ENCODE measurements at regions not wholly inside any gene's neighbourhood (a gene's known extent, or its start where the extent isn't known, plus 50 kb on each side); places are given as distances from the start of the nearest gene placed in this dataset.

- intact Hi-C loops (cut with micrococcal nuclease), result no loop called here
Measured at GRCh38 chr5:74476819-74477453, 163.6 kb downstream of the ENC1 start.

GRCh38 chr5:74476046-74476818, 164.3 kb downstream of the ENC1 start:
- Mint-ChIP-seq H3K27ac (no peak overlapping the region), H3K36me3 (ENCODE audit: low read depth) (no peaks in the 10 kb centered on the region), H3K9me3 (no peaks in the 10 kb centered on the region), H3K27me3 (peaks cover 5% of the 10 kb centered on the region), H3K4me1 (peaks cover 2% of the 10 kb centered on the region), H3K4me3 (no peak overlapping the region)
- ChIA-PET CTCF (no interaction called here), POLR2A (no interaction called here)
- intact Hi-C loops (cut with micrococcal nuclease), result no loop called here
- DNase-seq (no peak), ATAC-seq (ENCODE audit: low read depth) (no peak)
- no peak for TF ChIP-seq CTCF (IDR thresholded peaks at IDR 0.05)

More at GRCh38 chr5:74476819-74477453, 163.6 kb downstream of the ENC1 start:
- CTCF ChIA-PET, result no interaction called here
- Mint-ChIP-seq H3K4me3 (no peak overlapping the region), H3K27me3 (peaks cover 5% of the 10 kb centered on the region), H3K36me3 (ENCODE audit: low read depth) (no peaks in the 10 kb centered on the region), H3K9me3 (no peaks in the 10 kb centered on the region), H3K27ac (no peak overlapping the region), H3K4me1 (peaks cover 4% of the 10 kb centered on the region)
- ATAC-seq (ENCODE audit: low read depth) (no peak), DNase-seq (no peak)
- POLR2A ChIA-PET, result no interaction called here
- no peak for TF ChIP-seq CTCF (IDR thresholded peaks at IDR 0.05)

- ChIA-PET CTCF (no interaction called here), POLR2A (interaction anchor here (0.7 kb wide), 1 partner anchor 147 kb away, joined by 3 read pairs; no protein-coding TSS in a partner anchor)
- Mint-ChIP-seq H3K4me1 (no peaks in the 10 kb centered on the region), H3K36me3 (ENCODE audit: low read depth) (no peaks in the 10 kb centered on the region), H3K27me3 (peaks cover 17% of the 10 kb centered on the region), H3K27ac (no peak overlapping the region), H3K9me3 (no peaks in the 10 kb centered on the region), H3K4me3 (no peak overlapping the region)
- no peak for DNase-seq
- ATAC-seq (ENCODE audit: low read depth), result no peak
- no peak for TF ChIP-seq CTCF (IDR thresholded peaks at IDR 0.05)
- intact Hi-C loops (cut with micrococcal nuclease), result no loop called here
Measured at GRCh38 chr5:74471875-74472274, 168.7 kb downstream of the ENC1 start.

GRCh38 chr5:74469234-74469994, 171.1 kb downstream of the ENC1 start:
- H3K27me3 Mint-ChIP-seq, result peaks cover 14% of the 10 kb centered on the region
- no peak overlapping the region for H3K4me3 Mint-ChIP-seq
- no peaks in the 10 kb centered on the region for H3K4me1 Mint-ChIP-seq
- intact Hi-C loops (cut with micrococcal nuclease), result no loop called here
- no peaks in the 10 kb centered on the region for H3K36me3 Mint-ChIP-seq (ENCODE audit: low read depth)
- no peaks in the 10 kb centered on the region for H3K9me3 Mint-ChIP-seq
- ATAC-seq (ENCODE audit: low read depth) (no peak), DNase-seq (no peak)
- H3K27ac Mint-ChIP-seq, result no peak overlapping the region
- CTCF ChIA-PET, result no interaction called here
- POLR2A ChIA-PET, result no interaction called here
- TF ChIP-seq CTCF (IDR thresholded peaks at IDR 0.05), result no peak

- Mint-ChIP-seq H3K9me3 (no peaks in the 10 kb centered on the region), H3K27me3 (peaks cover 16% of the 10 kb centered on the region), H3K4me3 (no peak overlapping the region), H3K27ac (no peak overlapping the region), H3K36me3 (ENCODE audit: low read depth) (no peaks in the 10 kb centered on the region), H3K4me1 (no peaks in the 10 kb centered on the region)
- intact Hi-C loops (cut with micrococcal nuclease), result no loop called here
- TF ChIP-seq CTCF (IDR thresholded peaks at IDR 0.05), result no peak
- DNase-seq (no peak), ATAC-seq (ENCODE audit: low read depth) (no peak)
- ChIA-PET POLR2A (no interaction called here), CTCF (no interaction called here)
Measured at GRCh38 chr5:74468421-74468820, 172.1 kb downstream of the ENC1 start.

Data from activated B cell treated with CpG ODN at 0.5 μM for 24 hours (primary cell).